B cell (primary cell): ENCODE measurements at regions not wholly inside any gene's neighbourhood (a gene's known extent, or its start where the extent isn't known, plus 50 kb on each side); places are given as distances from the start of the nearest gene placed in this dataset.

Experiments used
- ATAC-seq: fragments of 200-7000 bp; cut with Tn5 transposase; one replicate; pipeline ENCODE4 v1.10.0; 2021; ENCODE audit warnings: low read depth, mild to moderate bottlenecking, moderate number of reproducible peaks, moderate library complexity
- CTCF ChIA-PET: fragments of 350-600 bp; sonication (Branson Sonifier 250); formaldehyde crosslinking; loops from one replicate; lab custom pipeline; 2021; ENCODE audit warnings: antibody characterized with exemption, inconsistent platforms; lab: Charles Lee
- POLR2A ChIA-PET: fragments of 350-600 bp; sonication (Branson Sonifier 250); formaldehyde crosslinking; loops from one replicate; lab custom pipeline; 2021; ENCODE audit warnings: antibody characterized with exemption; lab: Charles Lee
- DNase-seq: peaks from one replicate; pipeline ENCODE4 v3.0.0; 2013
- H2AFZ ChIP-seq: 2 replicates; pipeline ENCODE4 v1.6.1; 2012; ENCODE audit warnings: mild to moderate bottlenecking, low read depth, low read length; ENCODE audit not compliant: insufficient read depth, poor library complexity, severe bottlenecking
- H3K27ac ChIP-seq, 2 donors: 1 replicate in 1 of 2; 2 replicates in 1 of 2; pipeline ENCODE4 v1.5.1; 2012 to 2013; ENCODE audit warnings: low read length in 2 of 2, mild to moderate bottlenecking in 2 of 2, moderate library complexity in 1 of 2
- H3K27me3 ChIP-seq, 4 experiments: fragments of 200-600 bp in 1 of 4; sonication (generic) in 1 of 4; replicated peaks in 1 of 4; 1 replicate in 2 of 4; 2 replicates in 2 of 4; pipeline versions ENCODE4 v1.6.1 to v1.7.0; 2013 to 2016; ENCODE audit warnings: low read length in 3 of 4, mild to moderate bottlenecking in 2 of 4, mixed read lengths in 1 of 4, moderate library complexity in 1 of 4; ENCODE audit not compliant: insufficient read depth in 4 of 4, control insufficient read depth in 3 of 4; ENCODE audit errors: control extremely low read depth in 1 of 4
- H3K36me3 ChIP-seq, 2 experiments: replicated peaks in 1 of 2; 1 replicate in 1 of 2; 2 replicates in 1 of 2; pipeline versions ENCODE4 v1.6.1 to v1.7.1; 2013; ENCODE audit warnings: low read length in 1 of 2; ENCODE audit not compliant: insufficient read depth in 2 of 2, control insufficient read depth in 1 of 2; ENCODE audit errors: control extremely low read depth in 1 of 2, extremely low read depth in 1 of 2
- H3K4me1 ChIP-seq, 2 donors: fragments of 200-600 bp in 1 of 2; sonication (generic) in 1 of 2; 1 replicate in 1 of 2; 2 replicates in 1 of 2; pipeline versions ENCODE4 v1.5.1 to v1.6.1; 2013 to 2017; ENCODE audit warnings: low read length in 2 of 2; ENCODE audit not compliant: control insufficient read depth in 2 of 2, insufficient read depth in 2 of 2
- H3K4me2 ChIP-seq: replicated peaks from 2 replicates; pipeline ENCODE3; 2012; ENCODE audit warnings: mild to moderate bottlenecking, low read depth, low read length; ENCODE audit not compliant: poor library complexity, severe bottlenecking
- H3K4me3 ChIP-seq, 5 experiments: fragments of 200-600 bp in 1 of 5; sonication (generic) in 1 of 5; 1 replicate in 3 of 5; 2 replicates in 2 of 5; pipeline versions ENCODE4 v1.5.1 to v1.7.0; 2011 to 2016; ENCODE audit warnings: low read length in 4 of 5, mild to moderate bottlenecking in 4 of 5, low read depth in 2 of 5, control low read depth in 1 of 5, moderate library complexity in 1 of 5; ENCODE audit not compliant: insufficient read depth in 1 of 5; ENCODE audit errors: control extremely low read depth in 1 of 5, extremely low read depth in 1 of 5
- H3K79me2 ChIP-seq: fragments of 200-600 bp; sonication (generic); one replicate; pipeline ENCODE4 v1.6.0; 2016; ENCODE audit warnings: low read length; ENCODE audit not compliant: control insufficient read depth, insufficient read depth
- H3K9ac ChIP-seq: fragments of 200-600 bp; sonication (generic); 2 replicates; pipeline ENCODE4 v1.6.1; 2017; ENCODE audit warnings: mild to moderate bottlenecking, low read length, moderate library complexity
- H3K9me3 ChIP-seq, 3 donors: one replicate each; pipeline versions ENCODE4 v1.6.1 to v1.7.1; 2013; ENCODE audit warnings: low read length in 2 of 3; ENCODE audit not compliant: control insufficient read depth in 2 of 3, insufficient read depth in 1 of 3; ENCODE audit errors: control extremely low read depth in 1 of 3
- H4K20me1 ChIP-seq: 2 replicates; pipeline ENCODE4 v1.6.0; 2012; ENCODE audit warnings: mild to moderate bottlenecking, low read length; ENCODE audit not compliant: insufficient read depth, control insufficient read depth, poor library complexity, severe bottlenecking
- H3K27ac Mint-ChIP-seq: one replicate; pipeline ENCODE4 v1.8.0; 2021; ENCODE audit warnings: mixed read lengths
- H3K27me3 Mint-ChIP-seq: one replicate; pipeline ENCODE4 v1.8.0; 2021; ENCODE audit warnings: mixed read lengths
- H3K4me1 Mint-ChIP-seq: one replicate; pipeline ENCODE4 v1.8.0; 2021; ENCODE audit warnings: mixed read lengths
- H3K4me3 Mint-ChIP-seq: one replicate; pipeline ENCODE4 v1.8.0; 2021; ENCODE audit warnings: mixed read lengths
- H3K9me3 Mint-ChIP-seq: one replicate; pipeline ENCODE4 v1.8.0; 2022; ENCODE audit warnings: mixed read lengths; ENCODE audit not compliant: insufficient read depth
- EZH2 ChIP-seq: IDR thresholded peaks from 2 replicates; pipeline ENCODE4 v1.6.1; 2012; ENCODE audit warnings: borderline replicate concordance, low read depth, mild to moderate bottlenecking, moderate library complexity, low read length; ENCODE audit not compliant: insufficient read depth, poor library complexity, severe bottlenecking
- WGBS: methylation state at CpG from one replicate; pipeline ENCODE4 v1.1.5; 2013; ENCODE audit warnings: missing lambda C conversion rate; ENCODE audit not compliant: insufficient coverage; 5-methylcytosine and 5-hydroxymethylcytosine counted together
- intact Hi-C: fragments of 100-400 bp; cut with micrococcal nuclease; formaldehyde crosslinking; loops from one replicate; pipeline ENCODE4 v1.10.0; 2022
- TF ChIP-seq, protein P1 (sequence below): fragments of 200-600 bp; IDR thresholded peaks from one replicate; pipeline ENCODE4 v1.8.0; 2022; ENCODE audit warnings: antibody characterized with exemption, mild to moderate bottlenecking

DNA sequence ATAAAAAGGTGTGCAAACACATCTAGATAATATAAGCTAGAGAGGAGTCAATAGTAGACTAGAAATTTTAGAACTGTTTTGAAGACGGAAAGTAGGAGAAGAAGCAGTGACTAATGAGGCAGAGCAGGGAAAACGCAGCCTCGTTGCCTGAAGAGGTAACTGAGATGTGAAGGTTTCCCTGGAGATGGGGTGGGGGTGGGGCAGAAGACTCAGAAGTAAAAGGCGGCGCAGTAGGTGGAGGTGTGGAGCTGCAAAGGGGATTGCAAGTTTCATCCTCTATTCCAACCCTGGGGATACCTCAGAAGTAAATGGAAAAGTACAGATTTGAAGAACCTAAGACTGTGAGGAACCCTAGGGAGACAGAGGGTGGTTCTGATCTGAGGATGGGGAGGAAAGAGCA is 109.5 kb downstream of the TMPRSS5 start:
- H3K9me3 Mint-ChIP-seq: peaks cover 5% of the 10 kb centered on the region
- WGBS: 45% methylated on average over 3 of the region's 5 CpGs
- H3K4me1 ChIP-seq: no peaks in the 10 kb centered on the region
- TF ChIP-seq, protein P1, sequence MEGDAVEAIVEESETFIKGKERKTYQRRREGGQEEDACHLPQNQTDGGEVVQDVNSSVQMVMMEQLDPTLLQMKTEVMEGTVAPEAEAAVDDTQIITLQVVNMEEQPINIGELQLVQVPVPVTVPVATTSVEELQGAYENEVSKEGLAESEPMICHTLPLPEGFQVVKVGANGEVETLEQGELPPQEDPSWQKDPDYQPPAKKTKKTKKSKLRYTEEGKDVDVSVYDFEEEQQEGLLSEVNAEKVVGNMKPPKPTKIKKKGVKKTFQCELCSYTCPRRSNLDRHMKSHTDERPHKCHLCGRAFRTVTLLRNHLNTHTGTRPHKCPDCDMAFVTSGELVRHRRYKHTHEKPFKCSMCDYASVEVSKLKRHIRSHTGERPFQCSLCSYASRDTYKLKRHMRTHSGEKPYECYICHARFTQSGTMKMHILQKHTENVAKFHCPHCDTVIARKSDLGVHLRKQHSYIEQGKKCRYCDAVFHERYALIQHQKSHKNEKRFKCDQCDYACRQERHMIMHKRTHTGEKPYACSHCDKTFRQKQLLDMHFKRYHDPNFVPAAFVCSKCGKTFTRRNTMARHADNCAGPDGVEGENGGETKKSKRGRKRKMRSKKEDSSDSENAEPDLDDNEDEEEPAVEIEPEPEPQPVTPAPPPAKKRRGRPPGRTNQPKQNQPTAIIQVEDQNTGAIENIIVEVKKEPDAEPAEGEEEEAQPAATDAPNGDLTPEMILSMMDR: no peak
- TF ChIP-seq EZH2: no peak
- H3K4me2 ChIP-seq: no peak overlapping the region
- H3K27me3 ChIP-seq: peaks cover 0 to 9% (median 2%) of the 10 kb centered on the region in 4 experiments
- H3K9me3 ChIP-seq: peaks cover 0 to 6% (median 1%) of the 10 kb centered on the region in 3 donors
- H3K9ac ChIP-seq: no peak overlapping the region
- ChIA-PET CTCF (no interaction called here), POLR2A (no interaction called here)
- no peak overlapping the region for H3K4me3 ChIP-seq
- intact Hi-C loops: no loop called here
- ATAC-seq (no peak), DNase-seq (no peak)
- no peak overlapping the region for H3K27ac ChIP-seq
- no peak overlapping the region for H3K4me3 Mint-ChIP-seq
- no peak overlapping the region for H3K27ac Mint-ChIP-seq
- no peaks in the 10 kb centered on the region for H4K20me1 ChIP-seq
- no peaks in the 10 kb centered on the region for H3K4me1 Mint-ChIP-seq
- no peaks in the 10 kb centered on the region for H3K36me3 ChIP-seq
- H3K27me3 Mint-ChIP-seq: peaks cover 25% of the 10 kb centered on the region
- H2AFZ ChIP-seq: no peak overlapping the region
- no peaks in the 10 kb centered on the region for H3K79me2 ChIP-seq

DNA sequence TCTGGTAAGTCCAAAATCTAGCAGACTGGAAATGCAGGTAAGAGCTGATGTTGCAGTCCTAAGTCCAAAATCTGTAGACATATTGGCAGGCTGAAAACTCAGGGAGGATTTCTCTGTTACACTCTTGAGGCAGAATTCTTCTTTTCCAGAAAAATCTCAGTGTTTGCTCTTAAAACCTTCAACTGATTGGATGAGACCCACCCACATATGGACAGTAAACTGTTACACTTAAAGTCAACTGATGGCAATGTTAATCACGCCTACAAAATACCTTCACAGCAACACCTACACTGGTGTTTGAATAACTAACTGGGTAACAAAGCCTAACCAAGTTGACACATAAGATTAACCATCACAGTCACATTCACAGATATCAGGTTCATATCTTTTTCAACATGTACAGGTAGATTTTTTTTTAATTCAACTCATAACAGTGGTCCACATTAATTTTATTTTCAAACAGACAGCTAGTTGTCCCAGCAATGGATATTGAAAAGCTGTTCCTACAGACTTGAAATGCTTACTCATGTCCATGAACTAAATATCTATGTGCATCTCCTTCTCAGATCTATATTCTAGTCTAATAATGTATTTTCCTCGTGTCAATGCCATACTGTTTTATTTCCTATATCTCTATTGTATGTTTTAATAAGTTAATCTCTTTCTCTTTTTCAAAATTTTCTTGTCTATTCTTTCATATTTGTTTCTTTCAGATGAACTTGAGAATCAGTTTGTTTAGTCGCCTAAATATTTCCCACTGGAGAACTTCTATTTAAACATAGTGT is 110.1 kb downstream of the TMPRSS5 start:
- H3K27ac Mint-ChIP-seq: no peak overlapping the region
- H3K9me3 Mint-ChIP-seq: peaks cover 5% of the 10 kb centered on the region
- no peak for ATAC-seq
- no peak overlapping the region for H3K4me3 ChIP-seq
- peaks cover 0 to 9% (median 2%) of the 10 kb centered on the region in 4 experiments for H3K27me3 ChIP-seq
- no peak overlapping the region for H2AFZ ChIP-seq
- no peaks in the 10 kb centered on the region for H3K36me3 ChIP-seq
- H3K4me3 Mint-ChIP-seq: no peak overlapping the region
- ChIA-PET POLR2A (no interaction called here), CTCF (no interaction called here)
- peaks cover 23% of the 10 kb centered on the region for H3K27me3 Mint-ChIP-seq
- no peaks in the 10 kb centered on the region for H3K79me2 ChIP-seq
- H4K20me1 ChIP-seq: no peaks in the 10 kb centered on the region
- no peak for DNase-seq
- H3K27ac ChIP-seq: no peak overlapping the region
- no peaks in the 10 kb centered on the region for H3K4me1 Mint-ChIP-seq
- H3K9ac ChIP-seq: no peak overlapping the region
- no peak for TF ChIP-seq EZH2
- TF ChIP-seq, protein P1: no peak
- H3K4me2 ChIP-seq: no peak overlapping the region
- intact Hi-C loops: no loop called here
- no peaks in the 10 kb centered on the region for H3K4me1 ChIP-seq
- no CpG with 5 or more reads among the region's 3 CpGs for WGBS
- peaks cover 0 to 6% (median 1%) of the 10 kb centered on the region in 3 donors for H3K9me3 ChIP-seq
